OCI-LY7 (cell line): ENCODE measurements at regions not wholly inside any gene's neighbourhood (a gene's known extent, or its start where the extent isn't known, plus 50 kb on each side); places are given as distances from the start of the nearest gene placed in this dataset.

ENCODE experiments used
- EZH2phosphoT487 ChIP-seq: fragments of 200-600 bp; sonication (generic); IDR thresholded peaks from 2 replicates; pipeline ENCODE4 v1.6.1; 2018; ENCODE audit warnings: low read depth, borderline replicate concordance, mild to moderate bottlenecking, mixed run types, antibody characterized with exemption, low read length, moderate library complexity, mixed read lengths
- TF ChIP-seq, protein P1 (sequence below): fragments of 200-600 bp; sonication (generic); conservative IDR thresholded peaks from 2 replicates; pipeline ENCODE4 v1.5.1; 2014; ENCODE audit warnings: mild to moderate bottlenecking, antibody characterized with exemption, low read length, moderate library complexity, mixed read lengths

DNA sequence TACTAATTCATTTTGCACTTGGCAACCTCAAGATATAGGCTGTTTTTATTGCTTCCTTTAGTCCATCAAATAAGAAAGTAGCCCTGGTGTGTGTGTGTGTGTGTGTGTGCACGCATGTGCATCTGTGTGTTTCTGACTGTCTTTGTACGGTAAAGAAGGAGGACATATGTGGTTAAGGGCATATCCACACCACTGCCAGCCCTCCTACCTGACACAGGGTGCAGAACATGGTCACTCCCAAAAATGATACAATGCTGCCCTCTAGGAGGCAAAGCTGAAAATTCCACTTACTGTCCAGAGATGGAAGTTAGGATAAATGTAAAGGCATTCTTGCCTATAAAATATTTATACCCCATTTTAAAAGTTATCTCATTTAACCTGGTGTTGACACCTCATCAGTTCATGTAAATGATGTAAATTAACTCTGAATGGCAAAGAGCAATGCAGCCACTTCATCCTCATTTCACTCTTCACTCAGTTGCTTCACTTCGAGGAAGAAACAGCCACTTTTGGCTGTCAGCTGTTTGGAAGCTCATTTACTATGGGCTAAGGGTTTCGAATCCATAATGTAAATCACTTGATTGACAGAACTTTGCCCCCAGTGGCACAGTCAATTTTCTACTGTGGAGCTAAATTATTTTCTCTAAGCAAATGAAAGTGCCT is 83.1 kb upstream of the MTNR1B start:
- TF ChIP-seq, protein P1, sequence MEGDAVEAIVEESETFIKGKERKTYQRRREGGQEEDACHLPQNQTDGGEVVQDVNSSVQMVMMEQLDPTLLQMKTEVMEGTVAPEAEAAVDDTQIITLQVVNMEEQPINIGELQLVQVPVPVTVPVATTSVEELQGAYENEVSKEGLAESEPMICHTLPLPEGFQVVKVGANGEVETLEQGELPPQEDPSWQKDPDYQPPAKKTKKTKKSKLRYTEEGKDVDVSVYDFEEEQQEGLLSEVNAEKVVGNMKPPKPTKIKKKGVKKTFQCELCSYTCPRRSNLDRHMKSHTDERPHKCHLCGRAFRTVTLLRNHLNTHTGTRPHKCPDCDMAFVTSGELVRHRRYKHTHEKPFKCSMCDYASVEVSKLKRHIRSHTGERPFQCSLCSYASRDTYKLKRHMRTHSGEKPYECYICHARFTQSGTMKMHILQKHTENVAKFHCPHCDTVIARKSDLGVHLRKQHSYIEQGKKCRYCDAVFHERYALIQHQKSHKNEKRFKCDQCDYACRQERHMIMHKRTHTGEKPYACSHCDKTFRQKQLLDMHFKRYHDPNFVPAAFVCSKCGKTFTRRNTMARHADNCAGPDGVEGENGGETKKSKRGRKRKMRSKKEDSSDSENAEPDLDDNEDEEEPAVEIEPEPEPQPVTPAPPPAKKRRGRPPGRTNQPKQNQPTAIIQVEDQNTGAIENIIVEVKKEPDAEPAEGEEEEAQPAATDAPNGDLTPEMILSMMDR, result peak; percentile 75
- no peak for TF ChIP-seq EZH2phosphoT487
